ENCODE measurements at regions not wholly inside any gene's neighbourhood (a gene's known extent, or its start where the extent isn't known, plus 50 kb on each side); places are given as distances from the start of the nearest gene placed in this dataset.

- TF ChIP-seq CTCF (IDR thresholded peaks at IDR 0.05) (no peak), POLR2AphosphoS5 (IDR thresholded peaks at IDR 0.05; ENCODE audit: insufficient read depth in 1 of 2, low read depth in 1 of 2) (no peak)
These were observed 71.8 kb upstream of the PKN2 start for GRCh38 chr1:88612292-88612691.
